H1 (cell line): ENCODE measurements at regions not wholly inside any gene's neighbourhood (a gene's known extent, or its start where the extent isn't known, plus 50 kb on each side); places are given as distances from the start of the nearest gene placed in this dataset.

ENCODE experiments used
- CTCF ChIA-PET: fragments of 300-600 bp; sonication (Branson Sonifier 250); formaldehyde crosslinking; loops from one replicate; lab custom pipeline; 2021; ENCODE audit not compliant: partially characterized antibody; lab: Charles Lee
- POLR2A ChIA-PET: fragments of 300-600 bp; sonication (Branson Sonifier 250); formaldehyde crosslinking; loops from one replicate; lab custom pipeline; 2021; ENCODE audit warnings: inconsistent platforms; ENCODE audit not compliant: partially characterized antibody; lab: Charles Lee
- DNase-seq, 2 experiments: peaks; one replicate each; pipeline versions ENCODE4 v3.0.0 to v3.0.0-alpha.2; 2010 to 2022; ENCODE audit warnings: low spot score in 2 of 2, low read depth in 1 of 2, mixed read lengths in 1 of 2
- FAIRE-seq: peaks from 2 replicates; lab custom pipeline; 2011; peaks lifted over from hg19 to GRCh38; lab: Jason Lieb, UNC
- H2AFZ ChIP-seq: 2 replicates; pipeline ENCODE4 v1.8.1; 2012; ENCODE audit warnings: low read length, inconsistent platforms
- H2AK5ac ChIP-seq: 2 replicates; pipeline ENCODE4 v1.6.1; 2013; ENCODE audit warnings: low read depth, low read length
- H2BK120ac ChIP-seq: replicated peaks from 2 replicates; pipeline ENCODE3; 2013; ENCODE audit warnings: low read depth, low read length, inconsistent platforms
- H2BK12ac ChIP-seq: 2 replicates; pipeline ENCODE4 v1.6.1; 2013; ENCODE audit warnings: low read depth, low read length
- H2BK15ac ChIP-seq: 2 replicates; pipeline ENCODE4 v1.6.1; 2013; ENCODE audit warnings: low read length
- H2BK20ac ChIP-seq: 2 replicates; pipeline ENCODE4 v1.6.1; 2013; ENCODE audit warnings: low read length
- H2BK5ac ChIP-seq: 2 replicates; pipeline ENCODE4 v1.6.1; 2013; ENCODE audit warnings: low read depth, low read length
- H3K14ac ChIP-seq: 2 replicates; pipeline ENCODE4 v1.6.1; 2013; ENCODE audit warnings: inconsistent platforms; ENCODE audit not compliant: insufficient read length
- H3K18ac ChIP-seq: 2 replicates; pipeline ENCODE4 v1.6.1; 2013; ENCODE audit warnings: low read length; ENCODE audit errors: extremely low read depth
- H3K23ac ChIP-seq: 2 replicates; pipeline ENCODE4 v1.6.1; 2013; ENCODE audit warnings: inconsistent platforms; ENCODE audit not compliant: insufficient read length
- H3K23me2 ChIP-seq: 2 replicates; pipeline ENCODE4 v1.6.1; 2013; ENCODE audit warnings: low read depth, low read length
- H3K27ac ChIP-seq: 2 replicates; pipeline ENCODE4 v1.6.1; 2011; ENCODE audit warnings: low read depth, low read length, inconsistent platforms
- H3K27me3 ChIP-seq, 4 experiments: replicated peaks in 1 of 4; 1 replicate in 1 of 4; 2 replicates in 3 of 4; pipeline versions ENCODE4 v1.6.1 to v1.8.1; 2011 to 2013; ENCODE audit warnings: low read length in 3 of 4, mild to moderate bottlenecking in 3 of 4, inconsistent platforms in 2 of 4, mixed read lengths in 2 of 4, moderate library complexity in 1 of 4; ENCODE audit not compliant: control insufficient read depth in 3 of 4, insufficient read depth in 3 of 4; ENCODE audit errors: extremely low read depth in 1 of 4
- H3K36me3 ChIP-seq, 4 experiments: 2 replicates each; pipeline versions ENCODE4 v1.6.1 to v1.8.1; 2011 to 2013; ENCODE audit warnings: mild to moderate bottlenecking in 4 of 4, low read length in 3 of 4, moderate library complexity in 2 of 4, control low read depth in 1 of 4, inconsistent platforms in 1 of 4; ENCODE audit not compliant: insufficient read depth in 4 of 4, control insufficient read depth in 2 of 4
- H3K4ac ChIP-seq: replicated peaks from 2 replicates; pipeline ENCODE3; 2013; ENCODE audit warnings: low read length, low read depth, mixed read lengths, inconsistent platforms; ENCODE audit not compliant: insufficient read length
- H3K4me1 ChIP-seq, 4 experiments: replicated peaks in 1 of 4; 1 replicate in 1 of 4; 2 replicates in 3 of 4; pipeline versions ENCODE4 v1.6.1 to v1.8.1; 2011 to 2013; ENCODE audit warnings: low read length in 3 of 4, inconsistent platforms in 2 of 4, mixed read lengths in 1 of 4; ENCODE audit not compliant: insufficient read depth in 4 of 4, control insufficient read depth in 3 of 4
- H3K4me2 ChIP-seq, 2 experiments: 2 replicates each; pipeline versions ENCODE4 v1.6.1 to v1.8.1; 2011 to 2013; ENCODE audit warnings: low read depth in 2 of 2, low read length in 2 of 2, control low read depth in 1 of 2, inconsistent platforms in 1 of 2, mild to moderate bottlenecking in 1 of 2; ENCODE audit not compliant: insufficient read depth in 1 of 2
- H3K4me3 ChIP-seq, 4 experiments: fragments of 200-600, 300-600 bp in 1 of 4; sonication (generic), shearing (Covaris generic), sonication (Bioruptor Twin) in 1 of 4; 2 replicates each; pipeline versions ENCODE4 v1.5.1 to v1.8.1; 2011 to 2016; ENCODE audit warnings: low read length in 4 of 4, low read depth in 3 of 4, control low read depth in 2 of 4, inconsistent platforms in 2 of 4, mild to moderate bottlenecking in 2 of 4, mixed read lengths in 1 of 4, moderate library complexity in 1 of 4; ENCODE audit not compliant: insufficient read depth in 2 of 4; ENCODE audit errors: extremely low read depth in 1 of 4
- H3K56ac ChIP-seq: replicated peaks from 2 replicates; pipeline ENCODE3; 2013; ENCODE audit warnings: low read depth, mild to moderate bottlenecking, mixed read lengths, low read length, inconsistent platforms; ENCODE audit not compliant: insufficient read length
- H3K79me1 ChIP-seq: 2 replicates; pipeline ENCODE4 v1.6.1; 2013; ENCODE audit warnings: low read depth, low read length, control low read depth
- H3K79me2 ChIP-seq, 2 experiments: 2 replicates each; pipeline versions ENCODE4 v1.6.1 to v1.8.1; 2012 to 2013; ENCODE audit warnings: low read length in 2 of 2, mild to moderate bottlenecking in 2 of 2, inconsistent platforms in 1 of 2; ENCODE audit not compliant: insufficient read depth in 2 of 2, control insufficient read depth in 1 of 2
- H3K9ac ChIP-seq, 4 experiments: replicated peaks in 1 of 4; 1 replicate in 1 of 4; 2 replicates in 3 of 4; pipeline versions ENCODE4 v1.6.1 to v1.8.1; 2011 to 2013; ENCODE audit warnings: low read depth in 3 of 4, low read length in 3 of 4, control low read depth in 2 of 4, mild to moderate bottlenecking in 2 of 4, moderate library complexity in 2 of 4, inconsistent platforms in 1 of 4; ENCODE audit errors: extremely low read depth in 1 of 4
- H3K9me3 ChIP-seq, 2 experiments: 2 replicates each; pipeline versions ENCODE4 v1.6.1 to v1.8.1; 2012 to 2013; ENCODE audit warnings: mild to moderate bottlenecking in 2 of 2, moderate library complexity in 2 of 2, control low read depth in 1 of 2, inconsistent platforms in 1 of 2, low read depth in 1 of 2, low read length in 1 of 2, mixed read lengths in 1 of 2; ENCODE audit not compliant: insufficient read depth in 2 of 2
- H4K20me1 ChIP-seq, 2 experiments: replicated peaks in 1 of 2; 2 replicates each; pipeline versions ENCODE3 to v1.8.1; 2011 to 2013; ENCODE audit warnings: inconsistent platforms in 2 of 2, low read length in 2 of 2, mild to moderate bottlenecking in 1 of 2; ENCODE audit not compliant: insufficient read depth in 2 of 2, control insufficient read depth in 1 of 2
- H4K5ac ChIP-seq: 2 replicates; pipeline ENCODE4 v1.6.1; 2013; ENCODE audit warnings: low read length, low read depth, mixed read lengths, inconsistent platforms; ENCODE audit not compliant: insufficient read length
- H4K8ac ChIP-seq: 2 replicates; pipeline ENCODE4 v1.8.0; 2013; ENCODE audit warnings: mild to moderate bottlenecking, moderate library complexity, low read length, inconsistent platforms; ENCODE audit not compliant: insufficient read depth; ENCODE audit errors: extremely low read depth
- H4K91ac ChIP-seq: replicated peaks from 2 replicates; pipeline ENCODE3; 2013; ENCODE audit warnings: low read length, mixed read lengths, inconsistent platforms; ENCODE audit not compliant: insufficient read length
- CTBP2 ChIP-seq: IDR thresholded peaks from 2 replicates; pipeline ENCODE4 v1.7.0; 2011; ENCODE audit warnings: borderline replicate concordance, mild to moderate bottlenecking, moderate library complexity, mixed read lengths, low read length; ENCODE audit not compliant: insufficient read depth, insufficient read length
- JUND ChIP-seq: IDR thresholded peaks from 2 replicates; pipeline ENCODE4 v1.6.1; 2011; ENCODE audit warnings: mild to moderate bottlenecking, improper control_type of control experiment, low read length
- POU5F1 ChIP-seq: IDR thresholded peaks from 2 replicates; pipeline ENCODE4 v1.6.1; 2011; ENCODE audit warnings: low read depth, mild to moderate bottlenecking, low read length, moderate library complexity
- RAD21 ChIP-seq, 2 experiments: IDR thresholded peaks in 1 of 2; conservative IDR thresholded peaks in 1 of 2; 2 replicates each; pipeline ENCODE4 v1.6.1; 2011; ENCODE audit warnings: low read depth in 2 of 2, low read length in 2 of 2, improper control_type of control experiment in 1 of 2, inconsistent platforms in 1 of 2, mild to moderate bottlenecking in 1 of 2, moderate library complexity in 1 of 2
- RBBP5 ChIP-seq: IDR thresholded peaks from 2 replicates; pipeline ENCODE4 v1.7.1; 2012; ENCODE audit warnings: low read depth, mild to moderate bottlenecking, inconsistent platforms, low read length, moderate library complexity, borderline replicate concordance
- RNF2 ChIP-seq: fragments of 200-900, 300-1000 bp; sonication (generic); IDR thresholded peaks from 2 replicates; pipeline ENCODE4 v1.7.1; 2016; ENCODE audit warnings: borderline replicate concordance, low read depth, mild to moderate bottlenecking, antibody characterized with exemption, low read length; ENCODE audit not compliant: poor library complexity, severe bottlenecking; ENCODE audit errors: missing control alignments
- SIX5 ChIP-seq: IDR thresholded peaks from 2 replicates; pipeline ENCODE4 v1.6.1; 2011; ENCODE audit warnings: mild to moderate bottlenecking, low read depth, low read length
- WGBS, 2 experiments: shearing (Covaris generic) in 1 of 2; methylation state at CpG; one replicate each; pipeline versions ENCODE4 v1.1.6 to v1.1.7; 2013 to 2015; ENCODE audit warnings: low lambda C conversion rate in 2 of 2, mixed read lengths in 2 of 2, inconsistent platforms in 1 of 2, low coverage in 1 of 2, missing lambda C conversion rate in 1 of 2; ENCODE audit not compliant: insufficient replicate concordance in 2 of 2, insufficient coverage in 1 of 2, insufficient read length in 1 of 2; ENCODE audit errors: extremely low coverage in 1 of 2, missing lambda C conversion rate in 1 of 2; 5-methylcytosine and 5-hydroxymethylcytosine counted together
- TF ChIP-seq, protein P1 (sequence below): IDR thresholded peaks from 2 replicates; pipeline ENCODE4 v1.6.1; 2011; ENCODE audit warnings: low read depth, mild to moderate bottlenecking, low read length; ENCODE audit not compliant: insufficient read depth

DNA sequence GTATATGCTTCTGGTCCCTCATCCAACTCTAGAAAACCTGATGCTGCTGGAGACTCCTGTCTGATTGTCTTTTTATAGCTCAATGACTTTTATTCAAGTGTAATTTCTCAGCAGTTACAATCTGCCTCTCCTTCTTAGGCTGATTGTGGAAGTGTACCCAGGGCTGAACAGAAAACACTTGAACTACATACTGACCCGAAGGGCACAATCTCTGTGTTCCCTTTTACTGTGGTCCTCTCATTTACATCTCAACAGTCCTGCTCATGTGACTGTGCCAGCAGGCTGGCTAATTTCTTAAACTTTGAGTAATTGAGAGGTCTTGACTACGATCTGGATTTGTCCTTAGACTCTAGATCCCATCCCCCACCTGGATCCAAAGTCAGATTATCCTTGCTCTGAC is 863.4 kb downstream of the PDHA2 start (continued):
- no peak for TF ChIP-seq POU5F1
- TF ChIP-seq, all 59 proteins: peak for 0

DNA sequence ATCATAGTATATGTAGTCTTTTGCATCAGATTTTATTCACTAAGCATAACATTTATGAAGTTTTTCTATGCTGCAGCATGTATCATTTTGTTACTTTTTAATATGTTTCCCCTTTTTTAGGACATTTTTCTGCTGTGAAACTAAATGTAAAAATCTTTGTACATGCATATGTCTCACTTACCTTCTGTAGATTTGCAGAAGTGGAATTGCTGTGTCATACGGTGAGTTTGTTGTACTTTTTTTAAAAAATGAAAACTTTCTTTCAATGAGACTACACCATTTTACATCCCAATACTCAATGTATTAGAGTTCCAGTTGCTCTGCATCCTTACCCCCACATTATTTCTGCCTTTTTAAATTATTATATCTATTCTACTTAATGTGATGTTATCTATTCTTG is 868.9 kb downstream of the PDHA2 start:
- H3K23ac ChIP-seq, result no peak overlapping the region
- TF ChIP-seq RNF2, result no peak
- TF ChIP-seq JUND, result no peak
- no peak for TF ChIP-seq RAD21 (IDR thresholded peaks at IDR 0.05 in 1 of 2, conservative IDR thresholded peaks at IDR 0.05 in 1 of 2; ENCODE audit: low read depth in 2 of 2, low read length in 2 of 2)
- no peak for TF ChIP-seq CTBP2
- TF ChIP-seq, protein P1, sequence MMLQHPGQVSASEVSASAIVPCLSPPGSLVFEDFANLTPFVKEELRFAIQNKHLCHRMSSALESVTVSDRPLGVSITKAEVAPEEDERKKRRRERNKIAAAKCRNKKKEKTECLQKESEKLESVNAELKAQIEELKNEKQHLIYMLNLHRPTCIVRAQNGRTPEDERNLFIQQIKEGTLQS, result no peak
- no peak for TF ChIP-seq SIX5
- TF ChIP-seq RBBP5, result no peak
- H3K4me1 ChIP-seq, result no peaks in the 10 kb centered on the region
- H4K8ac ChIP-seq, result no peak overlapping the region
- no peak overlapping the region for H3K4ac ChIP-seq
- H2BK5ac ChIP-seq, result no peak overlapping the region
- no peak overlapping the region for H3K56ac ChIP-seq
- H2BK15ac ChIP-seq, result no peak overlapping the region
- DNase-seq (no peak), FAIRE-seq (no peak)
- H3K36me3 ChIP-seq, result no peaks in the 10 kb centered on the region
- no peak overlapping the region for H3K9ac ChIP-seq
- H3K4me2 ChIP-seq, result no peak overlapping the region
- 94% methylated on average over 1 of the region's 1 CpG; no CpG with 5 or more reads in 1 of the 2 experiments for WGBS, 2 experiments
- H3K18ac ChIP-seq, result no peak overlapping the region
- no peak overlapping the region for H3K14ac ChIP-seq
- ChIA-PET CTCF (no interaction called here), POLR2A (no interaction called here)
- H2BK120ac ChIP-seq, result no peak overlapping the region
- no peaks in the 10 kb centered on the region for H3K79me2 ChIP-seq
- no peak overlapping the region for H2AFZ ChIP-seq
- no peak overlapping the region for H2AK5ac ChIP-seq
- no peaks in the 10 kb centered on the region for H4K20me1 ChIP-seq
- no peak overlapping the region for H4K91ac ChIP-seq
- H3K79me1 ChIP-seq, result no peaks in the 10 kb centered on the region
- no peak overlapping the region for H2BK20ac ChIP-seq
- no peaks in the 10 kb centered on the region for H3K27me3 ChIP-seq
- H3K4me3 ChIP-seq, result no peak overlapping the region
- H2BK12ac ChIP-seq, result no peak overlapping the region
- H3K23me2 ChIP-seq, result no peaks in the 10 kb centered on the region
- H4K5ac ChIP-seq, result no peak overlapping the region
- H3K27ac ChIP-seq, result no peak overlapping the region
- H3K9me3 ChIP-seq, result no peaks in the 10 kb centered on the region
